K562 (cell line): ENCODE measurements at regions not wholly inside any gene's neighbourhood (a gene's known extent, or its start where the extent isn't known, plus 50 kb on each side); places are given as distances from the start of the nearest gene placed in this dataset.

ENCODE experiments used
- FOXJ3 ChIP-seq: sonication (generic); formaldehyde crosslinking; IDR thresholded peaks from 2 replicates; pipeline ENCODE4 v1.4.0; 2020; ENCODE audit warnings: mild to moderate bottlenecking, missing genetic modification reagents
- NEUROD1 ChIP-seq: fragments of 150-350 bp; IDR thresholded peaks from 2 replicates; pipeline ENCODE4 v1.6.1; 2014; ENCODE audit warnings: borderline replicate concordance, low read length, low read depth; ENCODE audit not compliant: partially characterized antibody
- NR2C2 ChIP-seq, 2 experiments: fragments of 200-800 bp in 1 of 2; sonication (Bioruptor generic) in 1 of 2; sonication (generic) in 1 of 2; formaldehyde crosslinking in 1 of 2; IDR thresholded peaks; 2 replicates each; pipeline versions ENCODE4 v1.6.1 to v1.8.0; 2016 to 2022; ENCODE audit warnings: mild to moderate bottlenecking in 1 of 2, missing compliant biosample characterization in 1 of 2, missing genetic modification characterization in 1 of 2, missing genetic modification reagents in 1 of 2
- PML ChIP-seq: IDR thresholded peaks from 2 replicates; pipeline ENCODE4 v1.6.1; 2012; ENCODE audit warnings: low read length, inconsistent platforms
- POLR2A ChIP-seq: fragments of 450-650 bp; conservative IDR thresholded peaks from 2 replicates; pipeline ENCODE4 v1.6.1; 2016
- SMAD1 ChIP-seq: fragments of 150-350 bp; IDR thresholded peaks from 2 replicates; pipeline ENCODE4 v1.6.1; 2014; ENCODE audit warnings: low read length, low read depth; ENCODE audit not compliant: partially characterized antibody
- TGIF2 ChIP-seq: sonication (generic); formaldehyde crosslinking; IDR thresholded peaks from 2 replicates; pipeline ENCODE4 v1.8.1; 2022; ENCODE audit warnings: mild to moderate bottlenecking, missing genetic modification reagents, moderate library complexity
- ZFP36 ChIP-seq: fragments of 150-350 bp; IDR thresholded peaks from 2 replicates; pipeline ENCODE4 v1.6.1; 2018; ENCODE audit warnings: low read length, low read depth; ENCODE audit not compliant: partially characterized antibody
- TF ChIP-seq, protein P1 (sequence below): fragments of 450-650 bp; IDR thresholded peaks from 2 replicates; pipeline ENCODE4 v1.6.1; 2016; ENCODE audit warnings: missing biosample characterization, missing genetic modification characterization
- TF ChIP-seq, protein P2 (sequence below): fragments of 450-650 bp; IDR thresholded peaks from 2 replicates; pipeline ENCODE4 v1.6.1; 2017; ENCODE audit warnings: antibody characterized with exemption, mild to moderate bottlenecking
- TF ChIP-seq, protein P3 (sequence below), 3 experiments: IDR thresholded peaks in 2 of 3; conservative IDR thresholded peaks in 1 of 3; 2 replicates each; pipeline ENCODE4 v1.5.1; 2011 to 2012; ENCODE audit warnings: low read length in 3 of 3, mild to moderate bottlenecking in 3 of 3, control low read depth in 2 of 3, improper control_type of control experiment in 1 of 3, inconsistent platforms in 1 of 3, low read depth in 1 of 3, mixed read lengths in 1 of 3, moderate library complexity in 1 of 3; ENCODE audit not compliant: insufficient read depth in 2 of 3

GRCh38 chr3:73855813-73856212 is 231.1 kb upstream of the PDZRN3 start:
- TF ChIP-seq POLR2A (no peak), FOXJ3 (CRISPR knock-in tag) (no peak), PML (no peak), TGIF2 (CRISPR knock-in tag) (no peak), SMAD1 (no peak), NR2C2 (CRISPR knock-in tag; IDR thresholded peaks at IDR 0.05) (no peak), NR2C2 (tag; IDR thresholded peaks at IDR 0.05) (no peak), ZFP36 (no peak), NEUROD1 (no peak)
- TF ChIP-seq, protein P1, sequence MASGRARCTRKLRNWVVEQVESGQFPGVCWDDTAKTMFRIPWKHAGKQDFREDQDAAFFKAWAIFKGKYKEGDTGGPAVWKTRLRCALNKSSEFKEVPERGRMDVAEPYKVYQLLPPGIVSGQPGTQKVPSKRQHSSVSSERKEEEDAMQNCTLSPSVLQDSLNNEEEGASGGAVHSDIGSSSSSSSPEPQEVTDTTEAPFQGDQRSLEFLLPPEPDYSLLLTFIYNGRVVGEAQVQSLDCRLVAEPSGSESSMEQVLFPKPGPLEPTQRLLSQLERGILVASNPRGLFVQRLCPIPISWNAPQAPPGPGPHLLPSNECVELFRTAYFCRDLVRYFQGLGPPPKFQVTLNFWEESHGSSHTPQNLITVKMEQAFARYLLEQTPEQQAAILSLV (tag): no peak
- TF ChIP-seq, protein P2, sequence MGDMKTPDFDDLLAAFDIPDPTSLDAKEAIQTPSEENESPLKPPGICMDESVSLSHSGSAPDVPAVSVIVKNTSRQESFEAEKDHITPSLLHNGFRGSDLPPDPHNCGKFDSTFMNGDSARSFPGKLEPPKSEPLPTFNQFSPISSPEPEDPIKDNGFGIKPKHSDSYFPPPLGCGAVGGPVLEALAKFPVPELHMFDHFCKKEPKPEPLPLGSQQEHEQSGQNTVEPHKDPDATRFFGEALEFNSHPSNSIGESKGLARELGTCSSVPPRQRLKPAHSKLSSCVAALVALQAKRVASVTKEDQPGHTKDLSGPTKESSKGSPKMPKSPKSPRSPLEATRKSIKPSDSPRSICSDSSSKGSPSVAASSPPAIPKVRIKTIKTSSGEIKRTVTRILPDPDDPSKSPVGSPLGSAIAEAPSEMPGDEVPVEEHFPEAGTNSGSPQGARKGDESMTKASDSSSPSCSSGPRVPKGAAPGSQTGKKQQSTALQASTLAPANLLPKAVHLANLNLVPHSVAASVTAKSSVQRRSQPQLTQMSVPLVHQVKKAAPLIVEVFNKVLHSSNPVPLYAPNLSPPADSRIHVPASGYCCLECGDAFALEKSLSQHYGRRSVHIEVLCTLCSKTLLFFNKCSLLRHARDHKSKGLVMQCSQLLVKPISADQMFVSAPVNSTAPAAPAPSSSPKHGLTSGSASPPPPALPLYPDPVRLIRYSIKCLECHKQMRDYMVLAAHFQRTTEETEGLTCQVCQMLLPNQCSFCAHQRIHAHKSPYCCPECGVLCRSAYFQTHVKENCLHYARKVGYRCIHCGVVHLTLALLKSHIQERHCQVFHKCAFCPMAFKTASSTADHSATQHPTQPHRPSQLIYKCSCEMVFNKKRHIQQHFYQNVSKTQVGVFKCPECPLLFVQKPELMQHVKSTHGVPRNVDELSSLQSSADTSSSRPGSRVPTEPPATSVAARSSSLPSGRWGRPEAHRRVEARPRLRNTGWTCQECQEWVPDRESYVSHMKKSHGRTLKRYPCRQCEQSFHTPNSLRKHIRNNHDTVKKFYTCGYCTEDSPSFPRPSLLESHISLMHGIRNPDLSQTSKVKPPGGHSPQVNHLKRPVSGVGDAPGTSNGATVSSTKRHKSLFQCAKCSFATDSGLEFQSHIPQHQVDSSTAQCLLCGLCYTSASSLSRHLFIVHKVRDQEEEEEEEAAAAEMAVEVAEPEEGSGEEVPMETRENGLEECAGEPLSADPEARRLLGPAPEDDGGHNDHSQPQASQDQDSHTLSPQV: no peak
- TF ChIP-seq, protein P3, sequence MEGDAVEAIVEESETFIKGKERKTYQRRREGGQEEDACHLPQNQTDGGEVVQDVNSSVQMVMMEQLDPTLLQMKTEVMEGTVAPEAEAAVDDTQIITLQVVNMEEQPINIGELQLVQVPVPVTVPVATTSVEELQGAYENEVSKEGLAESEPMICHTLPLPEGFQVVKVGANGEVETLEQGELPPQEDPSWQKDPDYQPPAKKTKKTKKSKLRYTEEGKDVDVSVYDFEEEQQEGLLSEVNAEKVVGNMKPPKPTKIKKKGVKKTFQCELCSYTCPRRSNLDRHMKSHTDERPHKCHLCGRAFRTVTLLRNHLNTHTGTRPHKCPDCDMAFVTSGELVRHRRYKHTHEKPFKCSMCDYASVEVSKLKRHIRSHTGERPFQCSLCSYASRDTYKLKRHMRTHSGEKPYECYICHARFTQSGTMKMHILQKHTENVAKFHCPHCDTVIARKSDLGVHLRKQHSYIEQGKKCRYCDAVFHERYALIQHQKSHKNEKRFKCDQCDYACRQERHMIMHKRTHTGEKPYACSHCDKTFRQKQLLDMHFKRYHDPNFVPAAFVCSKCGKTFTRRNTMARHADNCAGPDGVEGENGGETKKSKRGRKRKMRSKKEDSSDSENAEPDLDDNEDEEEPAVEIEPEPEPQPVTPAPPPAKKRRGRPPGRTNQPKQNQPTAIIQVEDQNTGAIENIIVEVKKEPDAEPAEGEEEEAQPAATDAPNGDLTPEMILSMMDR (IDR thresholded peaks at IDR 0.05 in 2 of 3, conservative IDR thresholded peaks at IDR 0.05 in 1 of 3; ENCODE audit: insufficient read depth in 2 of 3, low read depth in 1 of 3, low read length in 3 of 3): no peak
